GM12878 (cell line): ENCODE measurements at regions not wholly inside any gene's neighbourhood (a gene's known extent, or its start where the extent isn't known, plus 50 kb on each side); places are given as distances from the start of the nearest gene placed in this dataset.

ENCODE experiments used
- ATAC-seq: fragments of 200-7000 bp; cut with Tn5 transposase; 3 replicates; pipeline ENCODE4 v1.9.1; 2020; ENCODE audit warnings: mild to moderate bottlenecking, moderate library complexity
- BruUV-seq: library from RNA; stranded (reverse); fragments of 400-500 nt; replicated peaks from 2 replicates; lab custom pipeline; 2021; lab: Mats Ljungman, UMichigan
- CTCF ChIA-PET: fragments of 300-600 bp; sonication (Branson Sonifier 250); formaldehyde crosslinking; extraction: SDS; loops from one replicate; lab custom pipeline; 2021; ENCODE audit warnings: inconsistent platforms; lab: Yijun Ruan, JAX
- POLR2A ChIA-PET: fragments of 350-600 bp; formaldehyde crosslinking; extraction: SDS; loops from one replicate; lab custom pipeline; 2021; ENCODE audit warnings: inconsistent platforms; lab: Charles Lee
- RAD21 ChIA-PET: fragments of 300-600 bp; sonication (Branson Sonifier 250); formaldehyde crosslinking; loops from one replicate; lab custom pipeline; 2023; ENCODE audit warnings: antibody characterized with exemption; ENCODE audit not compliant: unreplicated experiment; lab: Charles Lee
- SMC1A ChIA-PET: fragments of 300-600 bp; sonication (Branson Sonifier 250); formaldehyde crosslinking; loops from one replicate; lab custom pipeline; 2023; ENCODE audit not compliant: unreplicated experiment, uncharacterized antibody; lab: Charles Lee
- DNase-seq: peaks from one replicate; pipeline ENCODE4 v3.0.0-alpha.2; 2011; ENCODE audit warnings: low read depth, low spot score
- FAIRE-seq: peaks from 3 replicates; lab custom pipeline; 2011; peaks lifted over from hg19 to GRCh38; lab: Jason Lieb, UNC
- H2AFZ ChIP-seq: 2 replicates; pipeline ENCODE4 v1.6.0; 2011; ENCODE audit warnings: low read depth, low read length, control low read depth; ENCODE audit not compliant: control insufficient read depth
- H3K27ac ChIP-seq: 2 replicates; pipeline ENCODE4 v1.5.1; 2011; ENCODE audit warnings: control low read depth; ENCODE audit not compliant: control insufficient read depth, insufficient read depth
- H3K27me3 ChIP-seq, 2 experiments: replicated peaks in 1 of 2; 2 replicates each; pipeline versions ENCODE4 v1.6.0 to v1.6.1; 2011; ENCODE audit warnings: low read length in 1 of 2; ENCODE audit not compliant: control insufficient read depth in 2 of 2, insufficient read depth in 2 of 2
- H3K36me3 ChIP-seq, 2 experiments: 2 replicates each; pipeline ENCODE4 v1.5.1; 2011; ENCODE audit warnings: low read length in 1 of 2; ENCODE audit not compliant: control insufficient read depth in 2 of 2, insufficient read depth in 2 of 2
- H3K4me1 ChIP-seq: 2 replicates; pipeline ENCODE4 v1.6.1; 2011; ENCODE audit warnings: mild to moderate bottlenecking, low read length, moderate library complexity, mixed read lengths; ENCODE audit not compliant: control insufficient read depth, insufficient read depth
- H3K4me2 ChIP-seq: 2 replicates; pipeline ENCODE4 v1.6.0; 2011; ENCODE audit warnings: control low read depth; ENCODE audit not compliant: control insufficient read depth, insufficient read depth
- H3K4me3 ChIP-seq: fragments of 200-600 bp; sonication (generic); 2 replicates; pipeline ENCODE4 v1.5.1; 2016
- H3K79me2 ChIP-seq: 2 replicates; pipeline ENCODE4 v1.6.0; 2011; ENCODE audit warnings: low read length; ENCODE audit not compliant: control insufficient read depth, insufficient read depth
- H3K9ac ChIP-seq: 2 replicates; pipeline ENCODE4 v1.8.0; 2011; ENCODE audit warnings: low read length, control low read depth, mixed read lengths; ENCODE audit not compliant: control insufficient read depth, insufficient read depth
- H3K9me3 ChIP-seq: replicated peaks from 3 replicates; pipeline ENCODE4 v1.5.1; 2011; ENCODE audit warnings: mild to moderate bottlenecking, low read length; ENCODE audit not compliant: control insufficient read depth, insufficient read depth
- H4K20me1 ChIP-seq: 2 replicates; pipeline ENCODE4 v1.6.0; 2011; ENCODE audit not compliant: control insufficient read depth, insufficient read depth
- E2F8 ChIP-seq: fragments of 450-650 bp; IDR thresholded peaks from 2 replicates; pipeline ENCODE4 v1.6.1; 2018; ENCODE audit warnings: mild to moderate bottlenecking, low read depth, moderate library complexity; ENCODE audit not compliant: partially characterized antibody
- IKZF2 ChIP-seq, 2 experiments: fragments of 450-650 bp; IDR thresholded peaks; 2 replicates each; pipeline ENCODE4 v1.6.1; 2017; ENCODE audit warnings: mild to moderate bottlenecking in 2 of 2, moderate library complexity in 2 of 2
- IRF4 ChIP-seq: IDR thresholded peaks from 2 replicates; pipeline ENCODE4 v1.6.1; 2011; ENCODE audit warnings: low read depth, low read length
- MXI1 ChIP-seq: fragments of 150-350 bp; IDR thresholded peaks from 2 replicates; pipeline ENCODE4 v1.6.1; 2011; ENCODE audit warnings: low read depth, mild to moderate bottlenecking, inconsistent platforms, low read length, improper control_type of control experiment
- SPI1 ChIP-seq: IDR thresholded peaks from 2 replicates; pipeline ENCODE4 v1.6.1; 2011; ENCODE audit warnings: low read depth, mild to moderate bottlenecking, low read length, moderate library complexity, borderline replicate concordance; ENCODE audit not compliant: insufficient read depth
- TARDBP ChIP-seq: IDR thresholded peaks from 2 replicates; pipeline ENCODE4 v1.6.1; 2016; ENCODE audit warnings: borderline replicate concordance
- WGBS: methylation state at CpG from one replicate; pipeline ENCODE4 v1.1.6; 2016; ENCODE audit warnings: low lambda C conversion rate; ENCODE audit not compliant: insufficient replicate concordance, insufficient coverage; ENCODE audit errors: missing lambda C conversion rate; 5-methylcytosine and 5-hydroxymethylcytosine counted together
- in situ Hi-C: fragments of 300-500 bp; cut with MboI; formaldehyde crosslinking; loops from 9 replicates; pipeline ENCODE4 v1.14.3; 2018; ENCODE audit warnings: mixed read lengths
- intact Hi-C: fragments of 100-400 bp; cut with micrococcal nuclease; formaldehyde crosslinking; loops from one replicate; pipeline ENCODE4 v1.14.2; 2022; ENCODE audit not compliant: unreplicated experiment

GRCh38 chr5:33049842-33050241 is 338.7 kb downstream of the NPR3 start (continued):
- no peak for TF ChIP-seq IKZF2 (IDR thresholded peaks at IDR 0.05)

- intact Hi-C loops = no loop called here
- RAD21 ChIA-PET = no interaction called here
- Histone ChIP-seq H3K79me2 (no peaks in the 10 kb centered on the region), H3K27me3 (no peaks in the 10 kb centered on the region), H4K20me1 (no peaks in the 10 kb centered on the region), H3K4me2 (no peak overlapping the region), H3K9ac (no peak overlapping the region), H3K4me1 (no peaks in the 10 kb centered on the region), H3K4me3 (no peak overlapping the region), H3K27ac (no peak overlapping the region), H3K36me3 (no peaks in the 10 kb centered on the region), H2AFZ (no peak overlapping the region), H3K9me3 (no peaks in the 10 kb centered on the region)
- POLR2A ChIA-PET = no interaction called here
- ATAC-seq (no peak), DNase-seq (no peak), FAIRE-seq (no peak)
- TF ChIP-seq E2F8 (no peak), MXI1 (no peak), IRF4 (no peak), SPI1 (no peak), TARDBP (no peak)
- CTCF ChIA-PET = interaction anchor here (0.8 kb wide), 1 partner anchor 108 kb away, joined by 3 read pairs; no protein-coding TSS in a partner anchor
- BruUV-seq = no TSS peak
- SMC1A ChIA-PET = interaction anchor here (0.6 kb wide), 1 partner anchor 20 kb away, joined by 3 read pairs; no protein-coding TSS in a partner anchor
- in situ Hi-C loops = no loop called here
- 35% methylated on average over 3 of the region's 3 CpGs for WGBS
Observed at GRCh38 chr5:33059081-33059480, 348.0 kb downstream of the NPR3 start.
